GM21528 (cell line): ENCODE measurements at regions not wholly inside any gene's neighbourhood (a gene's known extent, or its start where the extent isn't known, plus 50 kb on each side); places are given as distances from the start of the nearest gene placed in this dataset.
"Not testable (repeated sequence)": the region's sequence is repeated elsewhere in the genome, so short reads cannot be mapped to it uniquely, and the experiment has no call there.

Experiments used
- ATAC-seq: cut with Tn5 transposase; IDR thresholded peaks from one replicate; pipeline ENCODE4 v1.9.1; 2021; ENCODE audit warnings: mild to moderate bottlenecking, moderate library complexity; ENCODE audit not compliant: unreplicated experiment, low FRiP score

GRCh38 chr2:159880729-159881128 lies 82.7 kb upstream of the CD302 start:
- ATAC-seq = no peak

DNA sequence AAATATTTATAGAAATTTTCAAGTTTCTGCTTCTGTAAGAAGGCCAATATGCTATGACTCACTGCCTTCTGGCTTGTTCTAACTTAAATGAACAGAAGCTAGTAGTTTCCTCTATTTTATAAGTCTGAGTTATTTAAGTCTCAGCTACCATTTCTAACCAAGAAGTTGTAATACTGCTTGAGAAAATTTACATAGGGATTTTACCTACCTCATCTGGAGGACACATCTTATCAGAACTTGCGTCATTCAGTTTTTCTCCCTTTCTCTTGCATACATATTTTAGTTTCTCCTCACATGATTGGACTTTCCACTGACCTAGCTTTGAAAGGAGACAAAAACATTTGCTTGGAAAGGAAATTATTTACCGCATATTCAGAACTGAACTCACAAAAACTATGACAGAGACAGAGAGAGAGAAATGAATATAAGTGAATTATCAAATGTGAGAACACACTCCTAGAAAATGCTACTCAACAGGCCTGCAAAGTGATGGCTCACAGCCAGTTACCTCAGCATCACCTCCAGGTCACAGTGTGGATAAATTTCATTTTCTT lies 81.1 kb upstream of the CD302 start:
- ATAC-seq = peak; percentile 77

- ATAC-seq = no peak
Measured at GRCh38 chr2:159875083-159875482, 77.1 kb upstream of the CD302 start.

- no peak for ATAC-seq
Measured at GRCh38 chr2:159873258-159873657, 75.2 kb upstream of the CD302 start.

- no peak for ATAC-seq
Measured at GRCh38 chr2:159872353-159872752, 74.3 kb upstream of the CD302 start.

GRCh38 chr2:159868598-159869159 lies 70.7 kb upstream of the CD302 start:
- ATAC-seq = not testable (repeated sequence)

DNA sequence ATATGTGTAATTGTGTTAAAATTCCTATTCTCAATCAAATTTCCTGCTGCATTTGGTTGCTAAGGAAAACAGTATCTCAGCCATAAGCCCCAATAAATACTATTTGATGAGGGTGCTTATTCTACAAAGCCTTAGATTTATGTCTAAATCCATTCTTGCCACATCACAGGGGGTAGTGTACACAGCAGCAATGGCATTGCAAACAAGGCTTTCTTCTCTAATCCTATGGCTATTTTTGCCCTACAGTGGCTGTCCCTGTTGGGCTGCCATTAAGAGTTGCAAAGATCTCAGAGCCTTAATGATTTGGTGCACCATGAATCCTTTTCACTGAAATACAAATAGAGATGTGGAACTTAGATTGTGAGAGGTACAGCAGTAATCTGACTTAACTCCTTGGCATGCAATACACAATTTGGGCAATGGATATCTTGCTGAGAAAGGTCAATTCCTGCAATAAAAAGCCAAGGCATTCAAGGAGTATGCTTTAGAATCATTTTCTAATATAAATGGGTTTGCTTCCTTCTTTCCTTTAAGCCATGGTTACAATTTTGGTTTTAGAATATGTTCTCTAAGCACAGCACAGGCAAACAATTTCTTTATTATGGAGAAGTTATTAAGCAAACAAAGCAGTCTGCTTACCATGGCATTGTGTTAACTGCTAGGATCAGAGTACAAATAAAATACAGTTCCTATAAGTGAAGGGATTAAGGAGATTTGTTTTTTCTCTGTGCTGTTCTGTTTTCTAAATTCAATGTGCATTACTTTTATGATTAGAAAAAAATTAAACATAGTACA lies 69.8 kb upstream of the CD302 start:
- no peak for ATAC-seq

DNA sequence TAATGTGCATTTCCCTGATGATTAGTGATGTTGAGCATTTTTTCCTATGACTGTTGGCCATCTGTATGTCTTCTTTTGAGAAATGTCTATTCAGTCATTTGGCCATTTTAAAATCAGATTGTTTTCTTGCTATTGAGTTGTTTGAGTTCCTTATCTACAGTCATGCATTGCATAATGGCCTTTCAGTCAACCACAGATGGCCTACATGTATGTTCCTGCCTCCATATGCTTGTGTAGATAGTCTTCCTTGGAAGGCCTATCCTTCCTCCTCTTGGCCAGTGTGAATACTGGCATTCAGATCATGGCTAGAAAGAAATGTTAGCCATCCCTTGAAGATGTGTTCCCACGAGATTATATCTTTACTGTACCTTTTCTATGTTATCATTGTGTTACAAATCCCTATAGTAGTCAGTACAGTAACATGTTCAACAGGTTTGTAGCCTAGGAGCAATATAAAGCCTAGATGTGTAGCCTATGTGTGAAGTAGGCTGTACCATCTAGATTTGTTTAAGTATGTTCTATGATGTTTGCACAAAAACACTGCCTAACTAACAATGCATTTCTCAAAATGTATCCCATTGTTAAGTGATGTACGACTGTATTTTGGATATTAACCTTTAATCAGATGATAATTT lies 65.6 kb upstream of the CD302 start:
- no peak for ATAC-seq

DNA sequence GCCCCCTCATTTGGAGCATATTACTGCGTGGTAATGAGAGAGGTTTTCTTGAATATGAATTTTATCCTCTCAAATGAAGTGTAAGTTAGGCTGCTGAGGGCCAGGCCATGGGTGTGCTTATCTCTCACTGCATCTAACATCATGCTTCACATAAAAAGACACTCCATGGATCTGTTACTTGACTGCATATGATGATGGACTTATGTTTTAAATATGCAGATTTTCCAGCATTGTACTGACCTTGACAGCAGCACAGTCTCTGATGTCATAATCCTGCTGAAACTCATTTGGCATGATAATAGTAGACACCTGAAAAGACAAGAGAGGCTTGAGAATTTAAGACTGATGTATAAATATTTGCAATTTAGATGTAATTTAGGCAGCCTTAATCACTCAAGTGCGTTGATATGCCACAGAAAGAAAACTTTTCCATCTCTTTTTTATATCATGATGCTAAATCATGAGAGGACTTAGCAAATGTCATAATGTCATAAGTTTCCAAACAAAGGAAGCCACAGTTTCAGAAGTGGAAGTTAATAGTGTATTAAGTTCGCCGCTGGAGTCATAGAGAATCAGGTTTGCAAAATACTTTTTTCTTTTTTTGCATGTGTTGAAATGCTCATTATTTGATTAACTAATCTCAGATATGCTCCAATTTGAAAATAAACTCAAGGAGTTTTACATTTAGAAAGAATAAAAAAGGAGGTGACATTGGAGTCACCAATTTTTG lies 62.7 kb upstream of the CD302 start:
- no peak for ATAC-seq

DNA sequence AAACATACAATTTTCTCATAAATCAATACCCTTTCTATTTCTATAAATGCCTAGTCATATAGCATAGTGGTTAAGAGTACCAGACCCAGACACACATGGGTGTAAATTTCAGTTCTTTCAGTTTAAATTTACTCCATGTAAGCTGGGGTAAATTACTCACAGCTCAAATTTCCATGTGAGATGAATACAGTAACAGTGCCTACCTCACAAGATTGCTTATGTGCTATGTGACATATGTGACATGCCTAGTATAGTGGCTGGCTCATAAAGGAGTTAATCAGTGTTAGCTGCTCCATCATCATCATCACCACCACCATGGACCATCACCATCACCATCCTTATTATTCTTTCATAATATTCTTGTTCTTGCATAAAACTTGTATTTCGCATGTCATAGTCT lies 61.6 kb upstream of the CD302 start:
- no peak for ATAC-seq

GRCh38 chr2:159856760-159857159 lies 58.8 kb upstream of the CD302 start:
- no peak for ATAC-seq

DNA sequence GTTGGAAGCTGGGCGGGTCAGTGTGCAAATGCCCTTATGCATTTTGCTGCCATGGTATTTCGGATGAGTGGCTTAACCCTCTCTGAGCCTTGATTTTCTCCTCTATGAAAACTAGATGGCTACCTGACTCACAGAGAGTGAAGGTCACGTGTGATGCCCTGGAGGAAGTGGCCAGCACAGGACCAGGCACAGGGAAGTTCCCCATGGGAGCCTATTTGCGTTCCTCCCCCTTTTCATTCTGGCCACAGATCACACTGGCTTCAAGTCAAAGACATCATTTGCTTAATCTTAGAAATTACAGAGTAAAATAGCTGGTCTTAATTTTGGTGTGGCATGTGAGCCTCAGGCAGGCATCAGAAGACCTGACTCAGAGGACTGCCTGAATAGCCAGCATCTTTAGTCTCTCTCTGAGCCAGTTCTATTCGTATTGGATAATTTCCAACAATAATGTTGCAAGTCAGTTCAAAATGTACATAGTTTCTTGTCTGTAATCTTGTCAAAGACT lies 57.6 kb upstream of the CD302 start:
- ATAC-seq = no peak

GRCh38 chr2:159855143-159855542 lies 57.1 kb upstream of the CD302 start:
- no peak for ATAC-seq

DNA sequence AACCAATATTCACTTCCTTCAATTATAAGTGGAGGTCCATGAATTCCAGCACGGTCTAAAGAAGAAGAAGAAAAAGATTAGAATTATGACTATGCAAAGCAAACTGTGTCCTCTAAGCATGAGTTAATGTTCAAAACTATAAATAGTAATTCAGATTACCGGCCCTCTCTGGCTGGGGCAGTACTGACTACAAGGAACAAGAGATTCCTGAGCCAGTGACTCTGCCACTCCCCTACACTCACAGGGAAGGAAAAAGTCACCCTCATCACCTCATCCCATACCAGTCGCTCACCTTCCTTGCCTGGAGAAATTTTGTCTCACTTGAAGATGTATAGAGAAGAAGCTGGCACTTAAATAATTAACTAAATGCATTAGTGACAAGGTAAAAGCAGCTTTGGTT lies 56.5 kb upstream of the CD302 start:
- no peak for ATAC-seq

DNA sequence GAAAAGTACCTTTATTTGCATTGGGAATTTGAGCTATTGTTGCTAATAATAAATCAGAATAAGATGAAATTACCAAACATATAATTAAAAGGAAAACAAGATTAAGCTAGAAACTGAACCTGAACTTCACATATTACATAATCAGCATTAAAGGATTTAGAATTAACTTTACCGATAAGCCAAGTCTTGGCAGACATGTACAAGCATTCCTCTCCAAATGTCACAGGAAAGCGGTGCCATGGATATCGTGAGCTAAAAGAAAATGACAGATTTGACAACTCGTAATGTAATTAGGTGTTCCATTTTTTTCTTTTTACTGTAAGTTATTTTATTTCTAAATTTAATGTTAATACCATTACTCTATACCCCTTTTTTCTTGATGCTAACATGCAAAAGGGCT lies 55.1 kb upstream of the CD302 start:
- ATAC-seq = no peak

GRCh38 chr2:159851941-159852340 lies 53.9 kb upstream of the CD302 start:
- no peak for ATAC-seq

- ATAC-seq = no peak
Measured at GRCh38 chr2:159850789-159851188, 52.8 kb upstream of the CD302 start.

- no peak for ATAC-seq
Measured at GRCh38 chr2:159849160-159849813, 51.3 kb upstream of the CD302 start.
